EH (cell line): ENCODE measurements at regions not wholly inside any gene's neighbourhood (a gene's known extent, or its start where the extent isn't known, plus 50 kb on each side); places are given as distances from the start of the nearest gene placed in this dataset.

Source experiments
- DNase-seq: peaks from one replicate; pipeline ENCODE4 v3.0.0-alpha.2; 2015; ENCODE audit warnings: low read depth

DNA sequence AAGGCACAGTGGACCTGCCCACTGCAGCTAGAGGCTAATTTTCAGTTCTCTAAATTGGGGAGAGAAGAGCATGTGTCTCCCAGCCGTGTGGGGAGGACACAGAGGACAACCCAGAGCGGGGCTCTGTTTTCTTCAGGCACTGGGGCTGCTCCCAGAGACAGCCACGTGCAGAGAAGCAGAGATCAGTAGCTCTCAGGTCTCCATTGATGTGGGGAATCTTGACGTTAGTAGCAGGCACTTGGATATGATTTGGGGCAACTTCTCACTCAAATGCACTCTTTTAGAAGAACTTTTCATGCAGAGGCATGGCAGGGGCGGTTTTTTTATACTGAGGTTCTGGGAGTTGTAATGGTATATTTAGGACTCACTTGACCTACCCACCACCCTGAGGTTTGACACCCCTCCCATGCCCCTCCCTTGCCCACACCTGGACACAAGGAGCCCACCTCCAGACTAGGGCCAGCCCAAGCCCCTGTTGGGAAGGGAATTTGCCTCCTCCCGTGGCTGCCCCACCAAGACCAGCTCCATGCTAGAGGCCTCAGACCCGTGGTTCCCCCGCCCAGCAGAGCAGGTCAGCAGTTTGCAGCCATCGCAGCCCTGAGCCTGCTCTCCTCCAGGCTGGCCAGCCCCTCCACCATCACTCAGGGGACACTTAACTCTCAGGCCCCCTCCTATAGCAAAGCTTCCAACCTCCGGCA is 94.2 kb upstream of the RTL6 start:
- DNase-seq: no peak

DNA sequence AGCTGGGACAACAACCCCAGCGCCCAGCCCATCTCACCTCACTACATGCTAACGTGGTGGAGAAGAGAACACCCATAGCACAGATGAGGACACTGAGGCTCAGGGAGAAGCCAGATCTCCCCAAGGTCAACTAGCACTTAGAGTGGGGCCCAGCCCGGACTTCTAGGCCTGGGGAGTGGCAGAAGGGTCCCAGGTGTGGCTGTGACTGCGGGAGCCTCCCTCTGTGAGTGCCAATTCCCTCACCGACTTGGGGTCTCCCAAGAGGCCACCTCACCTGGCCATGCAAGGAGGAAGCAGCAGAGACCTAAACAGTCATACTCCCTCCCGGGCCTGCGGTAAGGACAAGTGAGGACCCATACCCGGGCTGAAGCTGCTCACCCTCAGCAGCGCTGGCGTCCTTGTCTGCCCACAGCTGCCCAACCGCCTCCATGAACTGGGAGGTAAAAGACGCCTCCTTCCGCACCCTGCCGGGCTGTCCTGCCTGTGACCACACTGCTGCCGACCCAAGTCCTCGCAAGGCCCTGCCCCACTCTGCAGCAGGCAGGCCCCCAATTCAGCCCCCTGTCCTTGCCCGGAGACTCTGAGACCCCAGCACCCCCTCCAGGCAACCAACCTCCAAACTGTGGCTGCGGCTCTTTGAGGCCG is 93.2 kb upstream of the RTL6 start:
- DNase-seq: no peak

DNA sequence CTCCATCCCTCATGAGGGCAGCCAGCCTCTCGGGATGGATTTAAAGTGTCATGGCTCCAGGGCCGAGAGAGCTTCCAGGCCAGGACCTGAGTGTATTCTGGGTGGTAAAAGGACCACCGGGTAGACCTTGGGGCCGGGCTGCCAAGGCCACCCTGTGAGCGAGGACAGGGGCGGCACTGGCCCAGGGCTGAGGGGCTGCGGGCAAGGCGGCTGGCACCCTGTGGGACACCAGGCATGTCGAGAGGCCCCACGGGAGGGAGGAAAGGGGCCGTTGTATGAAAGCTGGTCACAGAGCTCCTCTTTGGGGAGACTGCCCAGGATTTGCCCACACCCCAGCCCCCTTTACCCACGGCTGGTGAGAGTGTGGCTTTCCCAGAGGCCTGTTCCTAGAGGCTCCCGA is 92.3 kb upstream of the RTL6 start:
- DNase-seq: no peak

DNA sequence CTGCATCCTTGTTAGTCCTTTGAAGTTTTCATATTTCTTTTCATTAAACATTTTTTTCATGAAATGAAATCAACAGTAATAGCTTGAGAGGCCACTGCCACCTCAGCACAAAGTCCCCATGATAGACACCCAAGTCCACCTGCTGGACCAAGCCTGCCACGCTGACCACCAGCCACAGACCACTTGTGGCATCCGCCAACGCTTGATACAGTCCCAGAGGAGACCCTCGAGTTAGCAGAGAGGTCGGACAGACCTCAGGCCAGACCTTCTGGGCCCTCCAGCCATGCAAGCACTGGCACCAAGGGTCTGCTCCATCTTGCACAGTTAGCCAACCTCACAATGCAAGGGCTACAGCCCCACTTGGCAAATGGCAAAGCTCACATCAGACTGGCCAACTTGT is 91.8 kb upstream of the RTL6 start:
- no peak for DNase-seq

DNA sequence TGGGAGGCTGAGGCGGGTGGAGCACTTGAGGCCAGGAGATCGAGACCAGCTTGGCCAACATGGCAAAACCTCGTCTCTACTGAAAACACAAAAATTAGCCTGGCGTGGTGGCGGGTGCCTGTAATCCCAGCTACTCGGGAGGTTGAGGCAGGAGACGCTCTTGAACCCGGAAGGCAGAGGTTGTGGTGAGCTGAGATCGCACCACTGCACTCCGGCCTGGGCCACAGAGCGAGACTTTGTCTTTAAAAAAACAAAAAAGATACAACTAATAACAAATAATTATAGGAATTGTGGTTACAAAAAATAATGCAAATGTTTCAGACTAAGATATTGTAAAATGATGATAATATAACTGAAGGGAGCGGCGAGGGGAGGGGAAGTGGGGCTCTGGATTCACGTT is 90.3 kb upstream of the RTL6 start:
- no peak for DNase-seq

DNA sequence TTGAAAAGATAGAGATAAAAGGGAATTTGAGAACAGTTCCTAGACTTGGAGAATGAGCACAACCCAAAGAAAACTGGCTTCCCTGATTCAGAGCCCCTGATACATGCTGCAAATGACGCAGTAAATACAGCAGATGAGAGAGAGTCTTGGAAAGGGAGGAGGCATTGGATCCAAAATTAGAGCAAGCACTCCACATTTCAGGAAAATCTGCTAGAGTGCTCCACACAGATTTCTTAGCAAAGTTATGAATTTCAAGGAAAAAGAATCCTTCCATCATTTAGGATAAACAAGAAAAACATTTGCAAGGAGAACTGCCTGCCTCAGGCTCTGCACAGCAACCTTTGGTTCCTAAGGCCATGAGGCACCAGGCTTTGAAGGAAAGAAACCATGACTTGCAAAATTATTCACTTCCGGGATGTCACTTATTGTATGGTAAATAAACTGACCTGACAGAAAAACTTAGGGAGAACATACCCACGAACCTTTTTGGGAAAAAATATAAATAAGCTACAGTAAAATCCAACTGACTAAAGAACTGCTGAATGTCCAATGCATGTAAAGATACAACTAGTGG is 89.8 kb upstream of the RTL6 start:
- DNase-seq: no peak

DNA sequence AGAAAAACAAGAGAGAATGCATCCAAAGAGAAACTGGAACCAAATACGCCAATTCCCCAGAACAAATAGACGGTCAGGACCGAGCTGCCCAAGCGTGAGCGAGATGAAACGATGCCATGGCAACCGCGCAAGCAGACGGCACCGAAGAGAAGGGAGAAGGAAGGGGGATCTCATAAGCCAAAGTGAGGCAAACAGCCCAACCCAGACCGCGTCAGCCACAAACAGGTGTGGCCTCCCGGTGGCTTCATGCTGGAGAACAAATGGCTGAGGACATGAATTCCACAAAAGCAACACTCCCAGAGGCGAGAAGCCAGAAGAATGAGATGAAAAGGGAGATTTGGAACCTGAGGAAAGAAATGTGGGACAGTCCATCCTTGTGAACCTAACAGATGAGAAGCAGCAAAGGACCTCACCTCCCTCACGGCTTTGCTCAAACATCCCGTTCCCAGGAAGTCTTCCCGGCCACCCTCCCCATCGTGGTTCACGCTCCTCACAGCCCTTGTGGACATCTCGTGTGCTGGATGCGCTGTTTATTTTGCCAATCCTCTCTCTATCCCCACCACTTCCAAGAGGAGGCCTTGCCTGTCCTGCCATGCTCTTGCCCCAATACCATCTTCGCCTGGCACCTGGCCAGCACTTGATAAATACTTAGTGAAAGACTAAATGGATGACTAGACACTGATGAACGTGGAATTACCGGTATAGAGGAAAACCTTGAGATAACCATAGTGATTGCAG is 89.1 kb upstream of the RTL6 start:
- peak; percentile 10 for DNase-seq

DNA sequence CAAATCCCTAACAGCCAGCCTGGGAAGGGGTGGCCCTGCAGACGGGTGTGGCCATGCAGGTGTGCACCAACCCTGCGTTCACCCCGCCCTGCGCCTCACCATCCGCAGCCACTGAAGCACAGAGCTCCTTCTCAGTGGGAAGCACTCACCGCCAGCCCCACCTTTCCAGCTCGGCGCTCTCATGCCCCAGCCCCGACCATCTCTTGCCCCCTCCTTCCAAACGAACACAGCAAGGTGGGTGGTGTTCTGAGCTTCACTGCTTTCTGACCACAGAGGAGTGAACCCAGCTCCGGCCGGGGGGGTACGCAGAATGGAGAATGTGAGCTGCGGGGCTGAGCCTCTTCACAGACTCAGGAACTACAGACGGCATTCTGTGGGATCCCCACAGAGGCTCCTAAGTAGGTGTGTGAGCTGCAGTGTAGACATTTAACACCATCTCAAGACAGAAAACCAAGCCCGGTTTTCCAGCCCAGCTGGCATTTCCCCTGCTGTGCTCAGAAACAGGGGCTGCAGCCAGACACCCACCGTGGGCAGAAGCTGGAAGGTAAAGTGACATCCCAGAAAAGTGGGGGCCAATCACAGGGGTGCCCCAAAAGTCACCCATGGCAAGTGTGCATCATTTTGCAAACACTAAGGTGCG is 88.4 kb upstream of the RTL6 start:
- DNase-seq: no peak

DNA sequence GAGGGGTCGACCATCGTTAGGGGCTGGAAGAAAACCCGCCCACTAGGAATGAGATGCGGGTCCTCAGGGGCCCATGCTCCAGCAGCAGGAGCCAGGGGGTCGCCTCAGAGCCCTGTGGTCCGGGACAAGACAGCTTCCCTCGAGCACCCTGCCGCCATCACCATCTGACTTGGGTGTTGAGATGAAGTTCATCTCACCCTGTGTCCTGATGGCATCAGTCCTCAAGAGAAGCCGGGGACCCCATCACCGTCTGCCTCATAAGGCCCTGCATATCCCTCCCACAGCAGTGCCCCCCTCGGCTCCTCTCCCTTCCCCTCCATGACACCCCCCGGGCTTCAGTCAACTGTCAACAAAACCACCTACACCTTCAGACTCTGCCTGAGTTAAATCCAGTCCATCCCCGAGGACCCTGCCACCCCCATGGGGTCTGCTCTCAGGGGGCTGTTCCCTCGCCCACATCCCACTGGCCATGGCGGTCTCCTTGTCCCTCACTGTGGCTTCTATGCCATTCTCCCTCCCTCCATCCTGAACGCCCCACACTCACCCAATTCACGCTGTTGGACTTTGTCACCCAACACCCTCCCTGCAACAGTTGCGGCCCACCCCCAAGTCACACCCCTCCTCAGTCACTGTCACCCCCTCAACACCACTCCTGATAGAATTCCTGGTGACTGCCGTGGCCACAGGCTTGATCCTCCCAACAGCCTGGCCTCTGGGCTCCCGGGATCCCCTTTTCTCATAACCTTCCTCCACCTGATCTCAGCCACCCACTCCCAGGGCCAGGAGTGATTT is 87.7 kb upstream of the RTL6 start:
- DNase-seq: no peak

DNA sequence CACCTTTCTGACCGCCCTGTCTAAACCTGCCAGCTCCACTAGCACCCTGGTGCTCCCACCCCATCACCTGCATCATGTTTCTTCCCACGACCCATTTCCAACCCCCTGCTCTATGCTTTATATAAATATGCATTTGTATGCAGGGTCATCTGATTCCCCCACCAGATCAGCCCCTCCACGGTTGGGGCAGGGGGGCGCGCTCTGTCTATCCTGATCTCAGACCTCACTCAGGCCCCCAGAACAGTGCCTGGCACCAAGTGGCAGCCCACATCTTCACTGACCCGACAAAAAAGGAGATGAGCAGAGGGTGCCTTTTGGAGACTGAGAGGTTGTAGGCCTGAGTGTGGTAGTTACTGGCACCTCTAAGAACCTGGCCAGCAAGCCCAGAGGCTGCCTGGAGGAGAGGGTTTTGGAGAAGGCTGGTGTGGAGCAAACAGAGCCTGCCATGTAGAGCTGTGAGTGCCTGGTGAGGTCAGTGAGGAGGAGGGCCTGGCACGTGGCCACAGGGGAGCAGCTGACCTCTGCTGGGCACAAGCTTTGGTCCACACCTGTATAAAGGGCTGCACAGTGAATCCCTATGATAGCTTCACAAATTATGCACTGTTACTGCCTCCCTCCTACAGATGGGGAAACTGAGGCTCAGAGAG is 86.3 kb upstream of the RTL6 start:
- DNase-seq: no peak

DNA sequence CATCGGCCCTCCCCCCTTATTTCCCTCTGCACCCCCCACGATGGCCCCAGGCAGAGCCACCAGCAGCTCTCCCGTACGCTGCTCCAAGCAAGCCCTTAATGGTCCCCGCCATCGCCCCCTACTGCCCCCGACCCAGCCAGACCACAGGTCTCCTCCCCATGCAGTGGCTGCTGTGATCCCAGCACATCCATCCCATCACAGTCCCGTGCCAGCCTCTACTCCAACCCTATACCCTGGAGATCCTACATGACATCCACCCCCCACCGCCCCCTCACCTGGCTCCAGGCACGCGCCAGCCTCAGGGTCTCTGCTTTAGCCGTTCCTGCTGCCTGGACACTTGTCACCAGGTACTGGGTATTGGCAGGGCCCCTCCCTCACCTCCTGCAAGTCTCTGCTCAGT is 85.8 kb upstream of the RTL6 start:
- DNase-seq: no peak

DNA sequence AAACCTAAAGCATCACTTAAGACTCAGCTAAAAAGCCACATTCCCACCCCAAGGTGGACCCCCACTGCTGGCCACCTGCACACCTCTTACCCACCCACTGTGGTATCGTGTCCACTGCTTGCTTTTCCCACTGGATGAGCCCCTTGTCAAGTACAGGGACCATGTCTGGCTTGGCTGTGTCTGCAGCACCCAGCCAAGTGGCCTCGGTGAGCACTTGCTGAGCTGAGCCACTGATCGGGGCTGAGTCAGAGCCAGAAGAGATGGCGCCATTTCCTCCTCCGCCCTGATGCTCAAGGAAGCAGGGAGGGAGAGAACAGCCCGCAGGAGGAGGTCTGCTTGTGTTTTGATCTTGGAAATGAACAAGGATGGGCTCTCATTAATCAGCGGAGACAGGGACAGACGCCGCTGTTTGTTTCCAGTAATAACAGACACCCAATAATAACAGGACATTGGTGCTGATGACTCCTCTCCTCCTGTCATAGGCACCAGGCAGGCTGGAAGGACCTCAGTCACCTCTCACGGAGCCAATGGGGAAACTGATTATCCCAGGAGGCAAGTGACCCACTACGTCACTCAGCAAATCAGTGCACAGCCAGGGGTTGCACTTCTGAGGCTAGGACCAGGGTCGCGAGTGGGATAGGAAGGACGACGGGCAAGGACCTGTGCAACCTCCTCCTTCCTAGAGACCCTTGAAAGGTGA is 85.2 kb upstream of the RTL6 start:
- DNase-seq: no peak

DNA sequence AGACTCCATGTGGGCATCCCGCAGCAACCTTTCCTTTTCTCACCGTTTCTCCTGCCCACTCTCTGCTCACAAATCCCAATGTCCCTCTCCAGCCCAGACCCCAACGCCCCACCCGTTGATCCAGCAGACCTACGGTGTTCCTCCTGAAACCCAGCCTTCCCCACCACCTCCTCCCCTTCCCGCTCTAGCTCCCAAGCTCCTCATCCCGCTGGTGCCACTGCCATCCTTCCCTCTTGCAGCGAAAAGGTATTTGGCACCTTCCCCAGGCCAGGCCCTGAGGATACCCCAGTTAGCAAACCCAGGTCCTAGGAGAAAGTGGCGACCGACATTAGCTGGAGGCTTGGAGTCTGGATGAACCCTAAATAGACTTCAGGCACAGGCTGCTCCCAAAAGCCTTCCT is 84.0 kb upstream of the RTL6 start:
- DNase-seq: no peak

DNA sequence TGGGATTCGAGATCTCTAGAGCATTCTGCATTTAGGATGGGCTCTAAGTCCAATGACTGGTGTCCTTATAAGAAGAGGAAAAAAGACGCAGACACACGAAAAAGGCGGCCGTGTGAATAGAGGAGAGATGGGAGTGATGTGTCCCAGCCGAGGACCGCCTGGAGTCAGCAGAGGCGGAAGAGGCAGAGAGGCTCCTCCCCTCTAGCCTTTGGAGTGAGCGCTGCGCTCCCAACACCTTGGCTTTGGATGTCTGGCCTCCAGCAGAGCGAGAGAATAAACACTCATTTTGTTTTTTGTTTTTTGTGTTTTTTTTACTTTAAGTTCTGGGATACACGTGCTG is 83.0 kb upstream of the RTL6 start:
- no peak for DNase-seq

DNA sequence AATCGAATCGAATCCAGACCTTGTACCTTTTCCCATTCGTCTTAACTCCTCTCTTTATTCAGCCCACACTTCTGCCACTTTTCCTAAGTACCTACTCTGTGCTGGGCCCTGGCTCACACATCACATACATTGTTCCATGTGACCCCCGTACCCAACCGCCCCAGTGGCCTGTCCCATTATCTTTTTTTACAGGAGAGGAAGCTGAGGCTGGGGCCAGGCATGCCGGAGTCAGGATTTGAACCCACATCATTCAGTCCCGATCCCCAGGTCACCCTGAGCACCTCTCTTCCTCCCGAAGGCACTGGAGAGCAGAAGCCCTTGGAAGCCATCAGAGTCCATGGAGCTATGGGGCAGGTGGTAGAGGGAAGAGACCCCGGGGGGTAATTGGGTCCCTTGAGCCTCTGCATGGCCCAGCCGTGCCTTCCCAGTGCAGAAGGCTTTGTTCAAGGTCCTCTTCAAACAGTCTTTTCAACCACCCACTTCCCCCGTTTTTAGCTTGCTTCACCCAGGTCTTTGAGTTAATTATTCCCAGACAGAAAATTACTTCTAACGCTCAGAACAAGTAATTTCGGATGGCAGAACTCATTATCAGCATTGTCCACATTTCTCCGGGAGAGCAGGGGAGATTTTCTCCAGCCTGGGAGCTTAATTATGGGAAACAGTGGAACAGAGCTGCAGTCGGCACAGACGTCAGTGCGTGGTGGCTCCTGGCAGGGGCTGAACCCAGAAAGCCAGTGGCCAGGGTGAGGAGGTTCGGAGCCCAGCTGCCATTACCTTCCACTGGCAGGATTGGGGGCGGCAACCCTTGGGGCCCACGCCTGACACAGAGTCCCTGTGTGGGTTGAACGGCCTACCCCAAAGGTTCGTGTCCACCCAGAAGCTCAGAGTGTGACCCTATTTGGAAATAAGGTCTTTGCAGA is 82.4 kb upstream of the RTL6 start:
- DNase-seq: no peak

DNA sequence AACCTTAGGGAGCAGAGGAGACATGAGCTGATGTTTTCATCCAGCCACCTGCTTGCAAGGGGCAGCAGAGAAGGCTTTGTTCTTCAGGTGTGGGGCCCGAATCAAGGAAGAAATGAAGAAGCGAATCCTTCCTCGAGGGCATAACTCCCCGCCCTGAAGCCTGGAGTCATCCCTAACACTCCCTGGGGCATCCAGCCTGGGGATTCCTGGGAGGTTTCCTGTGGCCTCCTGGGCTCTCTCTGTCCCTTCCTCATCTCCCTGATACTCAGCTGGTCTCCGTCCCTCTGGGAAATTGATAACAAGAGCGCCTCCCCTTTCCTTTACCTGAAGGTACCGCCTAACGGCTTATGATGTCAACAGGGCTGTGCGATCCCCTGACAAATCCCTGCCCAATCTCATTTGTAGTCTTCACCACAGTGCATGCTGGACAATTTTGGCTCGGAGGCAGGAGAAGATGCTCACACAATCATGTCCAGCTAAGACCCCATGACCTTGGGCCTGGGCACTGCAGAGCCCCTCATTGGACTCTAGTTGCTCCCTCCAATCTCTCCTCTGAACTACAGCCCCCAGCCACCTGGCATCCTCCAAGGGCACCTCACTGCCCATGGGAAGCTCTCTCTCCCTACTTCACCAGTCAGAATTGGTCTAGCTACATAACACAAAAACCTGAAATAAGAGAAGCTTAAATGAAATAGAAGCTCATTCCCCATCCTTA is 80.6 kb upstream of the RTL6 start:
- no peak for DNase-seq

DNA sequence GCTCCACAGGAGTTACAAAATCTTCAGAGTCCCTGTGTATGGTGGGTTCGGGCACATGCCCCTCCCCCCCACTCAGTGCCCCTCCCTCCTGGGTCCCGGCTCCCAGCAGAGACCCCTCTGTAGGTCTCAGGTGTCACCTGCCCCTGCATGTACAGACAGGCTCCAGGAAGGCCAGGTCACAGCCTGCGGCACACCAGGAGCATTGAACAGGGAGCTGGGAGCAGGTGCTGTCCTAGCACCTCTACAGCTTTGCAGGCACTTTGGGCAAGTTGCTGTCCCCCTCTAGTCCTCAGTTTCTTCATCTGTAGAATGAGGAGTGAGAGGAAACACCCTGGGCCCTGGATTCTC is 80.1 kb upstream of the RTL6 start:
- no peak for DNase-seq

DNA sequence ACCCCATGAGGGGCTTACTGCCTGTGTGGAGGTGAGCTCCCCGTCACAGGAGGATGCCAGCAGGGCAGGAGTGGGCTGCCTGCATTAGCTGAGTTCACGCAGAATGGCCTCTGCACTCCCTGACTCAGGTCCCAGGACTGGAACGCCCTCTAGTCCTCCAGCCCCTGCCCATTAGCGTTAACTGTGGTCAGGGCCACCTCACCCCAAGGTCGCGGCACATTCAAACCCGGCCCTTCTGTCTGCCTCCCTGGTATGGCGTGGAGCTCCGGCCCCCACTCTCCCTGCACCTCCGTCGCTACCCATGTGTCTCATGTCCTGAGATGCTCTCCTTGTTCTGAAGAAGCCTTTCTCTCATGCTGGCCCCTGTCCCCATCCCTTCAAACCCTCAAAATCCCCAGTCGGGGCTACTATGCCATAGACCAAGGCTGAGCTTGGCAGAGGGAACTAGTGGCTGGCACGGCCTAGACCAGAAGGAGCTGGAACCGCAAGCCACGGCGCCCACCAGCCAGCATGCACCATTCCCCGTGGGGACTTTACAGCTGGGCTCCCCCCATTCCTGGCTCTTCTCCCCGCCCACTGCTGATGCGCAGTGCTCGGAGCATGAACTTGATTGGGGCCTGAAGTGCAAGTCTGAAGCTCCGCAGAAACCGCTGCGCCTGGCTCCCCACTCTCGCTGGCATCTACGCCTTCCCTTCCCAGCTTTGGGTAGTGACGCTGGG is 79.5 kb upstream of the RTL6 start:
- no peak for DNase-seq
